ENCODE measurements at regions not wholly inside any gene's neighbourhood (a gene's known extent, or its start where the extent isn't known, plus 50 kb on each side); places are given as distances from the start of the nearest gene placed in this dataset.

DNA sequence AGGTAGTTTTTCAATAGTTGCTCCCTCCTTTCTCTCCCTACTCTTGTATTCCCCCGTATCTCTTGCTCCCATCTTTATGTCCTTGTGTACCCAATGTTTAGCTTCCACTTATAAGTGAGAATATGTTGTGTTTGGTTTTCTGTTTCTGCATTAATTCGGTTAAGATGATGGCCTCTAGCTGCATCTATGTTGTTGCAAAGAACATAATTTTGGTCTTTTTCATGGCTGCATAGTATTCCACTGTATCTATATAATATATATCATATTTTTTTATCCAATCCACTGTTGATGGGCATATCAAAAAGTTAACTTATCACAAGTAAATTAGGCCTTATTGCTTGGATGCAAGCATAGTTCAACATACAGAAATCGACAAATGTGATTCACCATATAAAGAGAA, 594.0 kb downstream of the TYW1 start:
- DNase-seq = no peak
- H3K4me3 ChIP-seq = no peak overlapping the region
- no peaks in the 10 kb centered on the region for H3K4me1 ChIP-seq
- H3K9me3 ChIP-seq = peaks cover 14 to 37% (median 32%) of the 10 kb centered on the region in 4 donors
- 76 to 86% (median 82%) methylated on average over 3 of the region's 3 CpGs for WGBS, 5 donors
- H3K36me3 ChIP-seq = no peaks in the 10 kb centered on the region
- intact Hi-C loops (cut with DNase I; ENCODE audit: low total_unique reads) = no loop called here
- TF ChIP-seq, protein P1, sequence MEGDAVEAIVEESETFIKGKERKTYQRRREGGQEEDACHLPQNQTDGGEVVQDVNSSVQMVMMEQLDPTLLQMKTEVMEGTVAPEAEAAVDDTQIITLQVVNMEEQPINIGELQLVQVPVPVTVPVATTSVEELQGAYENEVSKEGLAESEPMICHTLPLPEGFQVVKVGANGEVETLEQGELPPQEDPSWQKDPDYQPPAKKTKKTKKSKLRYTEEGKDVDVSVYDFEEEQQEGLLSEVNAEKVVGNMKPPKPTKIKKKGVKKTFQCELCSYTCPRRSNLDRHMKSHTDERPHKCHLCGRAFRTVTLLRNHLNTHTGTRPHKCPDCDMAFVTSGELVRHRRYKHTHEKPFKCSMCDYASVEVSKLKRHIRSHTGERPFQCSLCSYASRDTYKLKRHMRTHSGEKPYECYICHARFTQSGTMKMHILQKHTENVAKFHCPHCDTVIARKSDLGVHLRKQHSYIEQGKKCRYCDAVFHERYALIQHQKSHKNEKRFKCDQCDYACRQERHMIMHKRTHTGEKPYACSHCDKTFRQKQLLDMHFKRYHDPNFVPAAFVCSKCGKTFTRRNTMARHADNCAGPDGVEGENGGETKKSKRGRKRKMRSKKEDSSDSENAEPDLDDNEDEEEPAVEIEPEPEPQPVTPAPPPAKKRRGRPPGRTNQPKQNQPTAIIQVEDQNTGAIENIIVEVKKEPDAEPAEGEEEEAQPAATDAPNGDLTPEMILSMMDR (IDR thresholded peaks at IDR 0.05) = no peak
- no peak for TF ChIP-seq POLR2AphosphoS5 (IDR thresholded peaks at IDR 0.05)
- TF ChIP-seq EP300 (IDR thresholded peaks at IDR 0.05) = no peak
- no peaks in the 10 kb centered on the region for H3K27me3 ChIP-seq
- no peak overlapping the region for H3K27ac ChIP-seq

DNA sequence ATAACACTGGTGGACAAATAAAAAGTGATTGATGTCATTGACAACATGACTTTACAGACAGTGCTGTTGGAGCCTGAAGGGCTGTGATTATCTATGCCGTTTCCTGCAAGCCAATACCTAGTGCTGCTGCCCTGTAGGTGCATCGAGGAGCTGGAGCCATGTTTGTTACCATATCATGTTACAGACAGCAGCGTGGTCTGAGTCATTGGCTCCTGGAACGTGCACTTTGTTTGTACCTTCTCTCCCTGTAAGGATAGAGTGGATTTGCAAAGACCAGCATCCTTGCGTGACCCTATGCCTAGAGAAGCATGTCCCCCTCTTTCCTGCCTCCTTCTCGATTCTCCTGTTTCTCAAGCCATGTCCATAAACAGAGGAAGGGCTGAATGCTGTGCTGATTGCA, 597.2 kb downstream of the TYW1 start:
- no peaks in the 10 kb centered on the region for H3K4me1 ChIP-seq
- H3K9me3 ChIP-seq = peaks cover 5 to 6% (median 6%) of the 10 kb centered on the region in 4 donors
- H3K4me3 ChIP-seq = no peak overlapping the region
- TF ChIP-seq EP300 (IDR thresholded peaks at IDR 0.05) (no peak), POLR2AphosphoS5 (IDR thresholded peaks at IDR 0.05) (no peak), POLR2A (IDR thresholded peaks at IDR 0.05) (no peak)
- TF ChIP-seq, protein P1 (IDR thresholded peaks at IDR 0.05) = no peak
- H3K36me3 ChIP-seq = no peaks in the 10 kb centered on the region
- intact Hi-C loops (cut with DNase I; ENCODE audit: low total_unique reads) = no loop called here
- H3K27me3 ChIP-seq = no peaks in the 10 kb centered on the region
- 20 to 38% (median 33%) methylated on average over 6 of the region's 6 CpGs for WGBS, 5 donors
- no peak overlapping the region for H3K27ac ChIP-seq
- no peak for DNase-seq

DNA sequence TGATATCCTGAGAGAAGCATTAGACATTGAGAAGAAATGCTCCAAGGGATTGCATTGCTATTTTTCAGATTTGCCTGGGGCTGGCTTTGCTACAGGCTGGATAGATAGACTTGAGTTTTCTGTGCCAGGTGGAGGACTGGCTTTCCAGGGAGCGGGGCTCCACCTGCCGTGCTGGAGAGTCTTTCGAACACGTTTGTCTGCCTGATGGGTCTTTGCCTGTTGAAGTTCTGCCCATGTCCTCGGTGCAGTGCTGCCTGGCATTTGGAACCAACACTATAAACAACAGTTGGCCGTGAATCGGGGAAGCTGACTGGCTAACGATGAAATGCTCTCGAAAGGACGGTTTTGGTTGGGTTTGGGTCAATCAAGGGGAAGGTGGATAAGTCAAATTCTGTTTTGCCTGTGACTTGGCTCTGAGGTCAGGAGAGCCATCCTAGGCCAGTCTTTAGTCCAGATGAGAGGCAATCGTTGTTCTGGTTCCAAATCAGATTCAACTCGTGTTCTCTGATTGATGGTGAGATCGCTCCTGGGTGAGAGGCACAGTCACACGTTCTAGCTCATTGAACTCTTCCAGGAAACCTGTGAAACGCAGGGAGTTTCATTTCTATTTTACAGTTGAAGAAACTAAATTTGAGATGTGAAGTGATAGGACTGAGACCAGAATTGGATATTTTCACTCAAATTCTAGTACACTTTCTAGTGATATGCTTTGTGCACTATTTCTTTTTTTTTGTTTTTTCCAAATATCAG, 599.0 kb downstream of the TYW1 start:
- Histone ChIP-seq H3K4me1 (no peaks in the 10 kb centered on the region), H3K27me3 (no peaks in the 10 kb centered on the region), H3K36me3 (no peaks in the 10 kb centered on the region), H3K9me3 (no peaks in the 10 kb centered on the region), H3K27ac (no peak overlapping the region), H3K4me3 (no peak overlapping the region)
- DNase-seq = no peak
- intact Hi-C loops (cut with DNase I; ENCODE audit: low total_unique reads) = no loop called here
- TF ChIP-seq POLR2AphosphoS5 (IDR thresholded peaks at IDR 0.05) = no peak
- WGBS, 5 donors = 79 to 88% (median 85%) methylated on average over 15 of the region's 15 CpGs

DNA sequence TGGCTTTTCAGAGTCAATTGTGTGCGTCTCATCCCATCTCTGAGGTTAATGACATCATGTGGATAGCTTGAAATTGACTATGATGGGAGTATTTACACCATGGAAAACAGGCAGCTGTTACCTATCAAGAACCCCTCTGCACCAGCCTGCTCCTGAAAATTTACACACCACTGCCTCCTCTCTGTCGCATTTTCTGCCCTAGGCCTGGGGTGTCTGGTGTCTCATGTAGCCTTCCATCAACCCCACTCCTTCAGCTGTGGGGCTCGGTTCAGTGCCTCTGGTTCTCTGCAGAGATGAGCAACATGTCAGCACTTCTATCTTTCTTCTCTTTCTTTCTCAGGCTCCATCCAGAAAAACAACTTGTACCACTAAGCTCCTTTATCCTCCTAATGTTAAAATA, 600.5 kb downstream of the TYW1 start:
- Histone ChIP-seq H3K4me3 (no peak overlapping the region), H3K9me3 (no peaks in the 10 kb centered on the region), H3K4me1 (no peaks in the 10 kb centered on the region), H3K27me3 (no peaks in the 10 kb centered on the region), H3K27ac (no peak overlapping the region), H3K36me3 (no peaks in the 10 kb centered on the region)
- TF ChIP-seq POLR2A (IDR thresholded peaks at IDR 0.05) (no peak), POLR2AphosphoS5 (IDR thresholded peaks at IDR 0.05) (no peak), EP300 (IDR thresholded peaks at IDR 0.05) (no peak)
- TF ChIP-seq, protein P1 (IDR thresholded peaks at IDR 0.05) = no peak
- DNase-seq = no peak
- intact Hi-C loops (cut with DNase I; ENCODE audit: low total_unique reads) = no loop called here
- 80 to 90% (median 86%) methylated on average over 3 of the region's 3 CpGs for WGBS, 5 donors

DNA sequence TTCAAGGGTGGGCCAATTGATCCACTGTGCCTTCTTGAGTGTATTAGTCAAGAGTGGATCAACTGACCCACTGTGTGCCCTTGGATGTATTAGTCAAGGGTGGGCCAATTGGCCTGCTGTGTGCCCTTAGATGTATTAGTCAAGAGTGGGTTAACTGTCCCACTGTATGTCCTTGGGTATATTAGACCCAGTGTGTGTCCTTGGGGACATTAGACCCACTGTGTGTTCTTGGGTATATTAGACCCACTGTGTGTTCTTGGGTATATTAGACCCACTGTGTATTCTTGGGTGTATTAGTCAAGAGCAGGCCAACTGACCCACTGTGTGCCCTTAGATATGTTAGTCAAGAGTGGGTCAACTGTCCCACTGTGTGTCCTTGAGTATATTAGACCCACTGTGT, 601.8 kb downstream of the TYW1 start:
- Histone ChIP-seq H3K27ac (no peak overlapping the region), H3K27me3 (no peaks in the 10 kb centered on the region), H3K9me3 (peaks cover 0 to 4% (median 0%) of the 10 kb centered on the region in 4 donors), H3K4me1 (no peaks in the 10 kb centered on the region), H3K36me3 (no peaks in the 10 kb centered on the region), H3K4me3 (no peak overlapping the region)
- DNase-seq = no peak
- TF ChIP-seq POLR2A (IDR thresholded peaks at IDR 0.05) = no peak
- TF ChIP-seq POLR2AphosphoS5 (IDR thresholded peaks at IDR 0.05) = no peak
- TF ChIP-seq, protein P1 (IDR thresholded peaks at IDR 0.05) = no peak
- no peak for TF ChIP-seq EP300 (IDR thresholded peaks at IDR 0.05)
- intact Hi-C loops (cut with DNase I; ENCODE audit: low total_unique reads) = no loop called here
